Lung (tissue), 11 donors: ENCODE measurements at regions not wholly inside any gene's neighbourhood (a gene's known extent, or its start where the extent isn't known, plus 50 kb on each side); places are given as distances from the start of the nearest gene placed in this dataset.

Source experiments
- ATAC-seq: fragments of 200-7000 bp; cut with Tn5 transposase; one replicate; pipeline ENCODE4 v1.9.1; 2020; ENCODE audit warnings: moderate number of reproducible peaks; ENCODE audit not compliant: insufficient read depth, low FRiP score
- DNase-seq, 3 donors: peaks; one replicate each; pipeline ENCODE4 v3.0.0-alpha.2; 2013 to 2017
- H3K27ac ChIP-seq, 2 donors: one replicate each; pipeline ENCODE4 v1.5.1; 2013; ENCODE audit warnings: mild to moderate bottlenecking in 2 of 2, moderate library complexity in 2 of 2, control low read depth in 1 of 2, inconsistent platforms in 1 of 2, low read depth in 1 of 2, low read length in 1 of 2
- H3K27me3 ChIP-seq, 3 donors: one replicate each; pipeline ENCODE4 v1.5.1; 2013; ENCODE audit warnings: low read length in 2 of 3; ENCODE audit not compliant: control insufficient read depth in 3 of 3, insufficient read depth in 3 of 3
- H3K36me3 ChIP-seq, 4 donors: one replicate each; pipeline ENCODE4 v1.5.1; 2013; ENCODE audit warnings: low read length in 4 of 4, mild to moderate bottlenecking in 1 of 4, moderate library complexity in 1 of 4; ENCODE audit not compliant: control insufficient read depth in 4 of 4, insufficient read depth in 4 of 4
- H3K4me1 ChIP-seq, 5 donors: one replicate each; pipeline ENCODE4 v1.5.1; 2013; ENCODE audit warnings: low read length in 5 of 5, mild to moderate bottlenecking in 2 of 5, moderate library complexity in 1 of 5; ENCODE audit not compliant: control insufficient read depth in 5 of 5, insufficient read depth in 5 of 5
- H3K4me3 ChIP-seq: one replicate; pipeline ENCODE4 v1.5.1; 2013; ENCODE audit warnings: mild to moderate bottlenecking, control low read depth, moderate library complexity
- H3K9ac ChIP-seq, 2 donors: one replicate each; pipeline ENCODE4 v1.5.1; 2013; ENCODE audit warnings: low read length in 2 of 2, control low read depth in 1 of 2; ENCODE audit not compliant: insufficient read depth in 1 of 2
- H3K9me3 ChIP-seq, 4 donors: one replicate each; pipeline ENCODE4 v1.5.1; 2013; ENCODE audit warnings: low read length in 3 of 4, mild to moderate bottlenecking in 1 of 4, moderate library complexity in 1 of 4; ENCODE audit not compliant: control insufficient read depth in 4 of 4, insufficient read depth in 3 of 4
- WGBS, 2 donors: extraction: QIAGEN DNeasy Blood & Tissue Kit; methylation state at CpG; one replicate each; pipeline ENCODE4 v1.1.7; 2013; 5-methylcytosine and 5-hydroxymethylcytosine counted together
- TF ChIP-seq, protein P1 (sequence below): IDR thresholded peaks from 2 replicates; pipeline ENCODE4 v1.5.1; 2012; ENCODE audit warnings: mild to moderate bottlenecking; ENCODE audit errors: control extremely low read depth, extremely low read depth
- donor health status: control.
- donor health status: control.
- donor health status: Bipolar disorder and iron deficiency.
- donor health status: healthy.
- donor health status: DM: yes; HTN: yes; CAD: no.

DNA sequence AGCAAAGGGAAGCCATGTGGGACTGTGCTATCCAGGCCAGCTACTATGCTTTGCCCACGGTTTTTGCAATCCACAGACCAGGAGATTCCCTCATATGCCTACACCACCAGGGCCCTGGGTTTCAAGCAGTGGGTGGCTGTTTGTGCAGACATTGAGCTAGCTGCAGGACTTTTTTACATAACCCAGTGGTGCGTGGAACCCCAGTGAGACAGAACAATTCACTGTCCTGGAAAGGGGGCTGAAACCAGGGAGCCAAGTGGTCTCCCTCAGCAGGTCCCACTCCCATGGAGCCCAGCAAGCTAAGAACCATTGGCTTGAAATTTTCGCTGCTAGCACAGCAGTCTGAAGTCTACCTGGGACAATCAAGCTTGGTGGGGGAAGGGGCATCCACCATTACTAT, 959.9 kb downstream of the FSTL5 start:
- no peaks in the 10 kb centered on the region for H3K27me3 ChIP-seq
- TF ChIP-seq, protein P1, sequence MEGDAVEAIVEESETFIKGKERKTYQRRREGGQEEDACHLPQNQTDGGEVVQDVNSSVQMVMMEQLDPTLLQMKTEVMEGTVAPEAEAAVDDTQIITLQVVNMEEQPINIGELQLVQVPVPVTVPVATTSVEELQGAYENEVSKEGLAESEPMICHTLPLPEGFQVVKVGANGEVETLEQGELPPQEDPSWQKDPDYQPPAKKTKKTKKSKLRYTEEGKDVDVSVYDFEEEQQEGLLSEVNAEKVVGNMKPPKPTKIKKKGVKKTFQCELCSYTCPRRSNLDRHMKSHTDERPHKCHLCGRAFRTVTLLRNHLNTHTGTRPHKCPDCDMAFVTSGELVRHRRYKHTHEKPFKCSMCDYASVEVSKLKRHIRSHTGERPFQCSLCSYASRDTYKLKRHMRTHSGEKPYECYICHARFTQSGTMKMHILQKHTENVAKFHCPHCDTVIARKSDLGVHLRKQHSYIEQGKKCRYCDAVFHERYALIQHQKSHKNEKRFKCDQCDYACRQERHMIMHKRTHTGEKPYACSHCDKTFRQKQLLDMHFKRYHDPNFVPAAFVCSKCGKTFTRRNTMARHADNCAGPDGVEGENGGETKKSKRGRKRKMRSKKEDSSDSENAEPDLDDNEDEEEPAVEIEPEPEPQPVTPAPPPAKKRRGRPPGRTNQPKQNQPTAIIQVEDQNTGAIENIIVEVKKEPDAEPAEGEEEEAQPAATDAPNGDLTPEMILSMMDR, result no peak
- ATAC-seq, result no peak
- H3K36me3 ChIP-seq, result no peaks in the 10 kb centered on the region
- H3K4me1 ChIP-seq, result no peaks in the 10 kb centered on the region
- H3K9ac ChIP-seq, result no peak overlapping the region
- H3K4me3 ChIP-seq, result no peak overlapping the region
- 81 to 84% methylated on average over 3 of the region's 3 CpGs for WGBS, 2 donors
- H3K27ac ChIP-seq, result no peak overlapping the region
- peaks cover 0 to 2% (median 0%) of the 10 kb centered on the region in 4 donors for H3K9me3 ChIP-seq
- DNase-seq, result no peak

DNA sequence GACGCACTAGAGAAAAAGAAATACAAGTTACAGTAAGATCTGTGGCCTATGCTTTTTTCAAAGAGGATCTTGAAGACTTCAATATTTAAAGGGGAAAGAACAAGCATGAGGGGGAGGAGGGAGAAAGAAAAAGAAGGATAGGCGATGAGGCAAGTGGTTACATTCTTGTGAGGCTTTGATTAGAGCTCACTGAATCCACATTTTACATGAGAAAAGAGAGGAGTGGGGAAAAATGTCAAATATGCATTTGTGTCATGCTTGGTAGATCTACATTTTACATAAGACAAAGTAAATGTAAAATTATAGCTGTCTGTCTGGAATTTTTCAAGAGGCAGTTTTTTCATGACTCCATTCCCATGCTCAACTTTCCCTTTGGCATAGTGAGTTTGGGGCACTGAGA, 965.9 kb downstream of the FSTL5 start:
- no peaks in the 10 kb centered on the region for H3K4me1 ChIP-seq
- DNase-seq (no peak), ATAC-seq (no peak)
- H3K27me3 ChIP-seq, result no peaks in the 10 kb centered on the region
- no peaks in the 10 kb centered on the region for H3K36me3 ChIP-seq
- H3K27ac ChIP-seq, result no peak overlapping the region
- no peak overlapping the region for H3K9ac ChIP-seq
- TF ChIP-seq, protein P1, result no peak
- H3K9me3 ChIP-seq, result no peaks in the 10 kb centered on the region
- H3K4me3 ChIP-seq, result no peak overlapping the region
- 79 to 87% methylated on average over 2 of the region's 2 CpGs for WGBS, 2 donors

DNA sequence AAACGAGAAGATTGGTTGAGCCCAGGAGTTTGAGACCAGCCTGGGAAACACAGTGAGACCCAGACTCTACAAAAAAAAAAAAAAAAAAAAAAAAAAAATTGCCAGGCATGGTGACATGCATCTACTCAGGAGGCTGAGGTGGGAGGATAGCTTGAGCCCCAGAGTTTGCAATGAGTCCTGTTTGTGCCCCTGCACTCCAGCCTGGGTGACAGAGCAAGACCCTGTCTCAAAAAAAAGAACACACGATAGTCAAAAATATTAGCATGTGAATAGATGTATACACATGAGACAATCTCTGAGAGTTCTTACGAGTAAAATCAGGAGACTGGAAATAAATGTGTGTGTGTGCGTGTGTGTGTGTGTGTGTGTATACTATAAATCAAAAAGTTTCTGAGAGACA, 966.3 kb downstream of the FSTL5 start:
- Histone ChIP-seq H3K4me3 (no peak overlapping the region), H3K27me3 (no peaks in the 10 kb centered on the region), H3K9me3 (no peaks in the 10 kb centered on the region), H3K9ac (no peak overlapping the region), H3K4me1 (no peaks in the 10 kb centered on the region), H3K36me3 (no peaks in the 10 kb centered on the region), H3K27ac (no peak overlapping the region)
- WGBS, 2 donors, result 72 to 86% methylated on average over 4 of the region's 4 CpGs
- no peak for ATAC-seq
- DNase-seq, result no peak
- TF ChIP-seq, protein P1, result no peak
